HG03432 (cell line): ENCODE measurements at regions not wholly inside any gene's neighbourhood (a gene's known extent, or its start where the extent isn't known, plus 50 kb on each side); places are given as distances from the start of the nearest gene placed in this dataset.
A peak's percentile ranks its signal among the peaks of the same experiment; 100 is the strongest.
"Not testable (repeated sequence)": the region's sequence is repeated elsewhere in the genome, so short reads cannot be mapped to it uniquely, and the experiment has no call there.

ENCODE experiments used
- ATAC-seq: cut with Tn5 transposase; IDR thresholded peaks from one replicate; pipeline ENCODE4 v1.9.1; 2021; ENCODE audit warnings: mild to moderate bottlenecking, moderate library complexity; ENCODE audit not compliant: unreplicated experiment

- no peak for ATAC-seq
Observed at GRCh38 chr4:19187691-19188090, 1064.0 kb upstream of the SLIT2 start.

- ATAC-seq, result no peak
Observed at GRCh38 chr4:19187096-19187495, 1064.6 kb upstream of the SLIT2 start.

GRCh38 chr4:19181631-19182030 is 1070.1 kb upstream of the SLIT2 start:
- ATAC-seq, result not testable (repeated sequence)

GRCh38 chr4:19178835-19179234 is 1072.9 kb upstream of the SLIT2 start:
- ATAC-seq, result no peak

- no peak for ATAC-seq
Observed at GRCh38 chr4:19177616-19178015, 1074.1 kb upstream of the SLIT2 start.

GRCh38 chr4:19171832-19172231 is 1079.9 kb upstream of the SLIT2 start:
- no peak for ATAC-seq

- no peak for ATAC-seq
Observed at GRCh38 chr4:19167311-19167710, 1084.4 kb upstream of the SLIT2 start.

GRCh38 chr4:19164334-19164733 is 1087.4 kb upstream of the SLIT2 start:
- ATAC-seq, result no peak

GRCh38 chr4:19159874-19160273 is 1091.8 kb upstream of the SLIT2 start:
- ATAC-seq, result no peak

GRCh38 chr4:19158107-19158809 is 1093.4 kb upstream of the SLIT2 start:
- ATAC-seq, result no peak

- ATAC-seq, result no peak
Observed at GRCh38 chr4:19156786-19157185, 1094.9 kb upstream of the SLIT2 start.

GRCh38 chr4:19155568-19155967 is 1096.1 kb upstream of the SLIT2 start:
- ATAC-seq, result no peak

GRCh38 chr4:19154267-19154666 is 1097.4 kb upstream of the SLIT2 start:
- not testable (repeated sequence) for ATAC-seq

- peak; percentile 52 for ATAC-seq
Observed at GRCh38 chr4:19152264-19152663, 1099.4 kb upstream of the SLIT2 start.

- peak; percentile 49 for ATAC-seq
Observed at GRCh38 chr4:19151684-19152083, 1100.0 kb upstream of the SLIT2 start.

- no peak for ATAC-seq
Observed at GRCh38 chr4:19146038-19146437, 1105.7 kb upstream of the SLIT2 start.

- peak; percentile 90 for ATAC-seq
Observed at GRCh38 chr4:19135895-19136633, 1114.5 kb upstream of the LCORL start.

- ATAC-seq, result no peak
Observed at GRCh38 chr4:19134685-19135084, 1113.1 kb upstream of the LCORL start.

- ATAC-seq, result no peak
Observed at GRCh38 chr4:19133315-19133714, 1111.8 kb upstream of the LCORL start.

GRCh38 chr4:19130866-19131265 is 1109.3 kb upstream of the LCORL start:
- ATAC-seq, result no peak

GRCh38 chr4:19128176-19128575 is 1106.6 kb upstream of the LCORL start:
- ATAC-seq, result no peak

GRCh38 chr4:19126903-19127302 is 1105.3 kb upstream of the LCORL start:
- no peak for ATAC-seq
